ENCODE measurements at regions not wholly inside any gene's neighbourhood (a gene's known extent, or its start where the extent isn't known, plus 50 kb on each side); places are given as distances from the start of the nearest gene placed in this dataset.
A peak's percentile ranks its signal among the peaks of the same experiment; 100 is the strongest.
"Not testable (repeated sequence)": the region's sequence is repeated elsewhere in the genome, so short reads cannot be mapped to it uniquely, and the experiment has no call there.

- Histone ChIP-seq H3K9me3 (no peaks in the 10 kb centered on the region), H3K36me3 (ENCODE audit: control insufficient read depth, insufficient read depth, low read length) (no peaks in the 10 kb centered on the region), H3K4me3 (ENCODE audit: low read depth, low read length) (no peak overlapping the region), H3K4me1 (no peaks in the 10 kb centered on the region), H3K27me3 (replicated peaks; ENCODE audit: control insufficient read depth, insufficient read depth, low read length) (no peaks in the 10 kb centered on the region)
- no peak overlapping the region for H3K27ac Mint-ChIP-seq (ENCODE audit: unreplicated experiment)
- intact Hi-C loops (cut with micrococcal nuclease; ENCODE audit: unreplicated experiment), result no loop called here
- POLR2A ChIA-PET, result no interaction called here
- H3K4me1 Mint-ChIP-seq (ENCODE audit: low read depth, unreplicated experiment), result peaks cover 10% of the 10 kb centered on the region
- H3K27me3 Mint-ChIP-seq (ENCODE audit: insufficient read depth, unreplicated experiment), result no peaks in the 10 kb centered on the region
- CTCF ChIA-PET, result no interaction called here
- DNase-seq, result no peak
- BruUV-seq (replicated peaks), result no TSS peak
- H3K36me3 Mint-ChIP-seq (ENCODE audit: insufficient read depth, unreplicated experiment), result no peaks in the 10 kb centered on the region
- no peaks in the 10 kb centered on the region for H3K9me3 Mint-ChIP-seq (ENCODE audit: unreplicated experiment)
- TF ChIP-seq CTCF (IDR thresholded peaks at IDR 0.05; ENCODE audit: insufficient read depth in 1 of 2, low read depth in 1 of 2, low read length in 1 of 2, severe bottlenecking in 1 of 2, unreplicated experiment in 1 of 2), result no peak
- H3K4me3 Mint-ChIP-seq (ENCODE audit: unreplicated experiment), result no peak overlapping the region
These were observed 102.7 kb downstream of the TRAM1L1 start for GRCh38 chr4:116982656-116983055.

GRCh38 chr4:116980436-116980835, 104.9 kb downstream of the TRAM1L1 start:
- peak in 1 of 2 experiments; percentile 21 for DNase-seq
- H3K36me3 Mint-ChIP-seq (ENCODE audit: insufficient read depth, unreplicated experiment); BruUV-seq (replicated peaks); H3K27me3 Mint-ChIP-seq (ENCODE audit: insufficient read depth, unreplicated experiment); intact Hi-C loops (cut with micrococcal nuclease; ENCODE audit: unreplicated experiment); CTCF ChIA-PET; H3K4me1 ChIP-seq; H3K4me3 ChIP-seq (ENCODE audit: low read depth, low read length); H3K9me3 ChIP-seq; H3K36me3 ChIP-seq (ENCODE audit: control insufficient read depth, insufficient read depth, low read length); H3K9me3 Mint-ChIP-seq (ENCODE audit: unreplicated experiment); POLR2A ChIA-PET; H3K27me3 ChIP-seq (replicated peaks; ENCODE audit: control insufficient read depth, insufficient read depth, low read length): not testable (repeated sequence)
- Mint-ChIP-seq H3K27ac (ENCODE audit: unreplicated experiment) (peak overlapping the region; percentile 62), H3K4me1 (ENCODE audit: low read depth, unreplicated experiment) (peaks cover 10% of the 10 kb centered on the region), H3K4me3 (ENCODE audit: unreplicated experiment) (peak overlapping the region; percentile 8)

- intact Hi-C loops (cut with micrococcal nuclease; ENCODE audit: unreplicated experiment), result no loop called here
- no peaks in the 10 kb centered on the region for H3K27me3 Mint-ChIP-seq (ENCODE audit: insufficient read depth, unreplicated experiment)
- H3K36me3 Mint-ChIP-seq (ENCODE audit: insufficient read depth, unreplicated experiment), result no peaks in the 10 kb centered on the region
- no peak overlapping the region for H3K4me3 Mint-ChIP-seq (ENCODE audit: unreplicated experiment)
- H3K4me1 Mint-ChIP-seq (ENCODE audit: low read depth, unreplicated experiment), result no peaks in the 10 kb centered on the region
- BruUV-seq (replicated peaks), result no TSS peak
- H3K4me3 ChIP-seq (ENCODE audit: low read depth, low read length), result no peak overlapping the region
- H3K36me3 ChIP-seq (ENCODE audit: control insufficient read depth, insufficient read depth, low read length), result no peaks in the 10 kb centered on the region
- no peak overlapping the region for H3K27ac Mint-ChIP-seq (ENCODE audit: unreplicated experiment)
- no peak for TF ChIP-seq CTCF (IDR thresholded peaks at IDR 0.05; ENCODE audit: insufficient read depth in 1 of 2, low read depth in 1 of 2, low read length in 1 of 2, severe bottlenecking in 1 of 2, unreplicated experiment in 1 of 2)
- H3K9me3 ChIP-seq, result no peaks in the 10 kb centered on the region
- DNase-seq, result no peak
- POLR2A ChIA-PET, result no interaction called here
- H3K4me1 ChIP-seq, result no peaks in the 10 kb centered on the region
- CTCF ChIA-PET, result no interaction called here
- H3K27me3 ChIP-seq (replicated peaks; ENCODE audit: control insufficient read depth, insufficient read depth, low read length), result no peaks in the 10 kb centered on the region
- H3K9me3 Mint-ChIP-seq (ENCODE audit: unreplicated experiment), result no peaks in the 10 kb centered on the region
These were observed 126.3 kb downstream of the TRAM1L1 start for GRCh38 chr4:116959045-116959444.

- CTCF ChIA-PET, result no interaction called here
- Histone ChIP-seq H3K27me3 (replicated peaks; ENCODE audit: control insufficient read depth, insufficient read depth, low read length) (no peaks in the 10 kb centered on the region), H3K4me1 (no peaks in the 10 kb centered on the region), H3K4me3 (ENCODE audit: low read depth, low read length) (no peak overlapping the region), H3K36me3 (ENCODE audit: control insufficient read depth, insufficient read depth, low read length) (no peaks in the 10 kb centered on the region), H3K9me3 (no peaks in the 10 kb centered on the region)
- no peaks in the 10 kb centered on the region for H3K4me1 Mint-ChIP-seq (ENCODE audit: low read depth, unreplicated experiment)
- DNase-seq, result no peak
- BruUV-seq (replicated peaks), result no TSS peak
- H3K27ac Mint-ChIP-seq (ENCODE audit: unreplicated experiment), result no peak overlapping the region
- H3K27me3 Mint-ChIP-seq (ENCODE audit: insufficient read depth, unreplicated experiment), result peaks cover 2% of the 10 kb centered on the region
- H3K9me3 Mint-ChIP-seq (ENCODE audit: unreplicated experiment), result no peaks in the 10 kb centered on the region
- intact Hi-C loops (cut with micrococcal nuclease; ENCODE audit: unreplicated experiment), result no loop called here
- no peaks in the 10 kb centered on the region for H3K36me3 Mint-ChIP-seq (ENCODE audit: insufficient read depth, unreplicated experiment)
- H3K4me3 Mint-ChIP-seq (ENCODE audit: unreplicated experiment), result no peak overlapping the region
- TF ChIP-seq CTCF (IDR thresholded peaks at IDR 0.05; ENCODE audit: insufficient read depth in 1 of 2, low read depth in 1 of 2, low read length in 1 of 2, severe bottlenecking in 1 of 2, unreplicated experiment in 1 of 2), result no peak
- POLR2A ChIA-PET, result no interaction called here
These were observed 131.4 kb downstream of the TRAM1L1 start for GRCh38 chr4:116953947-116954346.
